HG02798 (cell line): ENCODE measurements at regions not wholly inside any gene's neighbourhood (a gene's known extent, or its start where the extent isn't known, plus 50 kb on each side); places are given as distances from the start of the nearest gene placed in this dataset.

Experiments
- ATAC-seq: cut with Tn5 transposase; IDR thresholded peaks from one replicate; pipeline ENCODE4 v1.9.1; 2021; ENCODE audit warnings: mild to moderate bottlenecking; ENCODE audit not compliant: unreplicated experiment, poor library complexity

- no peak for ATAC-seq
These were observed 147.2 kb upstream of the HNMT start for GRCh38 chr2:137817058-137817457.

- no peak for ATAC-seq
These were observed 141.1 kb upstream of the HNMT start for GRCh38 chr2:137823196-137823595.

GRCh38 chr2:137824501-137824900 lies 139.8 kb upstream of the HNMT start:
- no peak for ATAC-seq

- ATAC-seq, result peak; percentile 97
These were observed 137.6 kb upstream of the HNMT start for GRCh38 chr2:137826373-137827372.

- ATAC-seq, result no peak
These were observed 135.6 kb upstream of the HNMT start for GRCh38 chr2:137828624-137829023.

- no peak for ATAC-seq
These were observed 135.0 kb upstream of the HNMT start for GRCh38 chr2:137829251-137829650.

GRCh38 chr2:137834760-137835379 lies 129.4 kb upstream of the HNMT start:
- no peak for ATAC-seq

- no peak for ATAC-seq
These were observed 127.6 kb upstream of the HNMT start for GRCh38 chr2:137836671-137837070.

- ATAC-seq, result no peak
These were observed 126.4 kb upstream of the HNMT start for GRCh38 chr2:137837830-137838229.

- ATAC-seq, result peak; percentile 66
These were observed 125.8 kb upstream of the HNMT start for GRCh38 chr2:137838255-137839092.

GRCh38 chr2:137842430-137842829 lies 121.8 kb upstream of the HNMT start:
- no peak for ATAC-seq

- ATAC-seq, result no peak
These were observed 121.3 kb upstream of the HNMT start for GRCh38 chr2:137842952-137843351.

GRCh38 chr2:137845422-137845821 lies 118.9 kb upstream of the HNMT start:
- ATAC-seq, result no peak

GRCh38 chr2:137846993-137847392 lies 117.3 kb upstream of the HNMT start:
- no peak for ATAC-seq

GRCh38 chr2:137847443-137847842 lies 116.8 kb upstream of the HNMT start:
- ATAC-seq, result no peak

GRCh38 chr2:137857881-137858280 lies 106.4 kb upstream of the HNMT start:
- ATAC-seq, result no peak

GRCh38 chr2:137862651-137863050 lies 101.6 kb upstream of the HNMT start:
- no peak for ATAC-seq

GRCh38 chr2:137865954-137866540 lies 98.2 kb upstream of the HNMT start:
- ATAC-seq, result peak; percentile 70

- peak; percentile 73 for ATAC-seq
These were observed 93.6 kb upstream of the HNMT start for GRCh38 chr2:137870682-137871081.

- ATAC-seq, result peak; percentile 53
These were observed 91.7 kb upstream of the HNMT start for GRCh38 chr2:137872577-137872976.
